Stomach (tissue), 8 donors: ENCODE measurements at regions not wholly inside any gene's neighbourhood (a gene's known extent, or its start where the extent isn't known, plus 50 kb on each side); places are given as distances from the start of the nearest gene placed in this dataset.

Source experiments
- DNase-seq, 2 donors: peaks; one replicate each; pipeline versions ENCODE4 v3.0.0 to v3.0.0-alpha.2; 2013 to 2019
- H3K27ac ChIP-seq, 5 donors: fragments of 200-600 bp in 4 of 5; sonication (generic) in 4 of 5; one replicate each; pipeline ENCODE4 v1.5.1; 2013 to 2019; ENCODE audit warnings: mild to moderate bottlenecking in 1 of 5, moderate library complexity in 1 of 5
- H3K27me3 ChIP-seq, 3 donors: fragments of 200-600 bp; sonication (generic); one replicate each; pipeline ENCODE4 v1.5.1; 2017 to 2019; ENCODE audit warnings: mixed run types in 1 of 3
- H3K36me3 ChIP-seq, 4 donors: fragments of 200-600 bp; sonication (generic); 1 replicate in 3 of 4; 2 replicates in 1 of 4; pipeline ENCODE4 v1.5.1; 2016 to 2019
- H3K4me1 ChIP-seq, 4 donors: fragments of 200-600 bp; sonication (generic); one replicate each; pipeline ENCODE4 v1.5.1; 2016 to 2019
- H3K4me3 ChIP-seq, 4 donors: fragments of 200-600 bp; sonication (generic) in 3 of 4; one replicate each; pipeline ENCODE4 v1.5.1; 2016 to 2019; ENCODE audit warnings: mild to moderate bottlenecking in 1 of 4
- H3K9me3 ChIP-seq, 4 donors: fragments of 200-600 bp; sonication (generic); one replicate each; pipeline ENCODE4 v1.5.1; 2016 to 2019
- CTCF ChIP-seq, 7 experiments: fragments of 450-650 bp in 4 of 7; fragments of 200-600 bp in 3 of 7; sonication (generic) in 3 of 7; IDR thresholded peaks; one replicate each; pipeline ENCODE4 v1.5.1; 2016 to 2019; ENCODE audit warnings: antibody characterized with exemption in 7 of 7, control low read depth in 2 of 7, mild to moderate bottlenecking in 1 of 7
- EP300 ChIP-seq: sonication (generic); formaldehyde crosslinking; IDR thresholded peaks from one replicate; pipeline ENCODE4 v1.6.1; 2017; ENCODE audit warnings: antibody characterized with exemption
- POLR2A ChIP-seq, 4 donors: fragments of 450-650 bp; IDR thresholded peaks; one replicate each; pipeline ENCODE4 v1.6.1; 2016; ENCODE audit warnings: antibody characterized with exemption in 4 of 4, control low read depth in 2 of 4, mild to moderate bottlenecking in 1 of 4, moderate library complexity in 1 of 4
- POLR2AphosphoS5 ChIP-seq, 3 donors: sonication (generic); formaldehyde crosslinking; IDR thresholded peaks; one replicate each; pipeline ENCODE4 v1.6.1; 2016; ENCODE audit warnings: antibody characterized with exemption in 3 of 3
- WGBS, 5 donors: extraction: QIAGEN DNeasy Blood & Tissue Kit in 3 of 5; methylation state at CpG; one replicate each; pipeline versions ENCODE4 v1.1.5 to v1.1.7; 2013 to 2018; 5-methylcytosine and 5-hydroxymethylcytosine counted together
- intact Hi-C: fragments of 100-400 bp; cut with DNase I; formaldehyde crosslinking; loops from one replicate; pipeline ENCODE4 v1.15.1; 2023; ENCODE audit warnings: low total_unique reads
- donor health status: healthy with polysubstance abuse.
- donor health status: Bipolar disorder and iron deficiency.
- donor health status: healthy.

- no peak for TF ChIP-seq POLR2A (IDR thresholded peaks at IDR 0.05)
- TF ChIP-seq CTCF (IDR thresholded peaks at IDR 0.05) = no peak
- WGBS, 5 donors = 55 to 75% (median 65%) methylated on average over 6 of the region's 6 CpGs
- Histone ChIP-seq H3K27me3 (peaks cover 0 to 4% (median 0%) of the 10 kb centered on the region in 3 donors), H3K36me3 (no peaks in the 10 kb centered on the region), H3K4me3 (no peak overlapping the region), H3K9me3 (no peaks in the 10 kb centered on the region), H3K4me1 (no peaks in the 10 kb centered on the region), H3K27ac (no peak overlapping the region)
- DNase-seq = no peak
- intact Hi-C loops = no loop called here
Measured at GRCh38 chr12:115233891-115234543, 550.0 kb upstream of the TBX3 start.

- H3K36me3 ChIP-seq = no peaks in the 10 kb centered on the region
- H3K27me3 ChIP-seq = peaks cover 0 to 4% (median 0%) of the 10 kb centered on the region in 3 donors
- no peak for DNase-seq
- intact Hi-C loops = no loop called here
- TF ChIP-seq CTCF (IDR thresholded peaks at IDR 0.05) (no peak), POLR2AphosphoS5 (IDR thresholded peaks at IDR 0.05) (no peak)
- no peaks in the 10 kb centered on the region for H3K4me1 ChIP-seq
- H3K4me3 ChIP-seq = no peak overlapping the region
- H3K27ac ChIP-seq = no peak overlapping the region
- no peaks in the 10 kb centered on the region for H3K9me3 ChIP-seq
- WGBS, 5 donors = 92 to 94% (median 93%) methylated on average over 7 of the region's 7 CpGs
Measured at GRCh38 chr12:115232455-115233156, 548.6 kb upstream of the TBX3 start.

DNA sequence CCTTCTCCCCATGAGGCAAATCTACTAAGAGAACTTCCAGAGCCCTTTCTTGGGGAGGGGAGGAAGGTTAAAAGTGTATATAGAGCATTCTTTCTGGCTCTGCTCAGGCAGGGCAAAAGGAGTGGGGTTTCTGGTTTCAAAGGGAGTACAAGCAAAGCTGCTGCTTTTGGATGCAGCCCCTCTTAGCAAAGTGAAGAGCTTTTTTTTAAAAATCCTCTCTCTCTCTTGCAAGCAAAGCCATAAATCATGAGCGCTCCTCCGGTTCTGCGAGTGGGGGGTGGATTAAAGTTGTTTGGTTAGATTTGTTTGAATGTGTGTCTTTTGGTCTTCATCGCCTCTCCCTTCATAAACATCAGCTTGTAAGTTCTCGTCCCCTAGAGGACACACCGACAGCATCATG is 546.6 kb upstream of the TBX3 start:
- intact Hi-C loops = no loop called here
- Histone ChIP-seq H3K4me1 (no peaks in the 10 kb centered on the region), H3K4me3 (no peak overlapping the region), H3K36me3 (no peaks in the 10 kb centered on the region), H3K27ac (no peak overlapping the region), H3K9me3 (no peaks in the 10 kb centered on the region), H3K27me3 (peaks cover 0 to 4% (median 0%) of the 10 kb centered on the region in 3 donors)
- TF ChIP-seq POLR2AphosphoS5 (IDR thresholded peaks at IDR 0.05) (no peak), CTCF (IDR thresholded peaks at IDR 0.05) (no peak), EP300 (no peak), POLR2A (IDR thresholded peaks at IDR 0.05) (no peak)
- peak in 1 of 2 donors; percentile 55 for DNase-seq
- 23 to 66% (median 55%) methylated on average over 6 of the region's 6 CpGs for WGBS, 5 donors

GRCh38 chr12:115229517-115229916 is 545.5 kb upstream of the TBX3 start:
- DNase-seq = no peak
- H3K9me3 ChIP-seq = no peaks in the 10 kb centered on the region
- WGBS, 5 donors = 89 to 93% (median 92%) methylated on average over 4 of the region's 4 CpGs
- H3K27me3 ChIP-seq = peaks cover 0 to 4% (median 0%) of the 10 kb centered on the region in 3 donors
- H3K27ac ChIP-seq = no peak overlapping the region
- intact Hi-C loops = no loop called here
- no peaks in the 10 kb centered on the region for H3K4me1 ChIP-seq
- no peak overlapping the region for H3K4me3 ChIP-seq
- H3K36me3 ChIP-seq = no peaks in the 10 kb centered on the region
- TF ChIP-seq POLR2AphosphoS5 (IDR thresholded peaks at IDR 0.05) = no peak
- no peak for TF ChIP-seq EP300
- no peak for TF ChIP-seq CTCF (IDR thresholded peaks at IDR 0.05)
- TF ChIP-seq POLR2A (IDR thresholded peaks at IDR 0.05) = no peak
